ENCODE measurements at regions not wholly inside any gene's neighbourhood (a gene's known extent, or its start where the extent isn't known, plus 50 kb on each side); places are given as distances from the start of the nearest gene placed in this dataset.

- ChIA-PET CTCF (no interaction called here), POLR2A (ENCODE audit: low non-redundant PET) (no interaction called here)
- H3K27ac ChIP-seq (ENCODE audit: low read depth, low read length, poor library complexity, severe bottlenecking): no peak overlapping the region
- H3K36me3 ChIP-seq (ENCODE audit: insufficient read depth, low read length, poor library complexity, severe bottlenecking): no peaks in the 10 kb centered on the region
- no peaks in the 10 kb centered on the region for H3K27me3 ChIP-seq (replicated peaks; ENCODE audit: insufficient read depth, low read depth, low read length, poor library complexity)
- DNase-seq (ENCODE audit: low spot score): no peak
- H3K4me1 ChIP-seq (ENCODE audit: insufficient read depth, low read length, poor library complexity, severe bottlenecking): no peaks in the 10 kb centered on the region
- no peak for TF ChIP-seq CTCF (conservative IDR thresholded peaks at IDR 0.05; ENCODE audit: low read depth, low read length)
- no peak for TF ChIP-seq EZH2 (IDR thresholded peaks at IDR 0.05; ENCODE audit: borderline replicate concordance, low read depth, low read length, poor library complexity, severe bottlenecking)
- intact Hi-C loops (cut with micrococcal nuclease; ENCODE audit: unreplicated experiment): no loop called here
- no peaks in the 10 kb centered on the region for H3K9me3 ChIP-seq (ENCODE audit: low read depth, low read length, poor library complexity, severe bottlenecking)
- no TSS peak for BruUV-seq (replicated peaks)
- H3K4me3 ChIP-seq (ENCODE audit: low read depth, low read length, poor library complexity, severe bottlenecking): no peak overlapping the region
Observed at GRCh38 chr2:144117086-144117485, 402.8 kb downstream of the ZEB2 start.

- H3K27me3 ChIP-seq (replicated peaks; ENCODE audit: insufficient read depth, low read depth, low read length, poor library complexity): no peaks in the 10 kb centered on the region
- H3K4me1 ChIP-seq (ENCODE audit: insufficient read depth, low read length, poor library complexity, severe bottlenecking): no peaks in the 10 kb centered on the region
- no peaks in the 10 kb centered on the region for H3K36me3 ChIP-seq (ENCODE audit: insufficient read depth, low read length, poor library complexity, severe bottlenecking)
- no peak overlapping the region for H3K27ac ChIP-seq (ENCODE audit: low read depth, low read length, poor library complexity, severe bottlenecking)
- no peaks in the 10 kb centered on the region for H3K9me3 ChIP-seq (ENCODE audit: low read depth, low read length, poor library complexity, severe bottlenecking)
- no peak overlapping the region for H3K4me3 ChIP-seq (ENCODE audit: low read depth, low read length, poor library complexity, severe bottlenecking)
- BruUV-seq (replicated peaks): no TSS peak
- no peak for DNase-seq (ENCODE audit: low spot score)
- TF ChIP-seq CTCF (conservative IDR thresholded peaks at IDR 0.05; ENCODE audit: low read depth, low read length): no peak
- no peak for TF ChIP-seq EZH2 (IDR thresholded peaks at IDR 0.05; ENCODE audit: borderline replicate concordance, low read depth, low read length, poor library complexity, severe bottlenecking)
- CTCF ChIA-PET: no interaction called here
- intact Hi-C loops (cut with micrococcal nuclease; ENCODE audit: unreplicated experiment): no loop called here
- POLR2A ChIA-PET (ENCODE audit: low non-redundant PET): no interaction called here
Observed at GRCh38 chr2:144115739-144116291, 404.1 kb downstream of the ZEB2 start.

- Histone ChIP-seq H3K36me3 (ENCODE audit: insufficient read depth, low read length, poor library complexity, severe bottlenecking) (no peaks in the 10 kb centered on the region), H3K4me3 (ENCODE audit: low read depth, low read length, poor library complexity, severe bottlenecking) (no peak overlapping the region), H3K27me3 (replicated peaks; ENCODE audit: insufficient read depth, low read depth, low read length, poor library complexity) (no peaks in the 10 kb centered on the region), H3K27ac (ENCODE audit: low read depth, low read length, poor library complexity, severe bottlenecking) (no peak overlapping the region), H3K9me3 (ENCODE audit: low read depth, low read length, poor library complexity, severe bottlenecking) (no peaks in the 10 kb centered on the region), H3K4me1 (ENCODE audit: insufficient read depth, low read length, poor library complexity, severe bottlenecking) (no peaks in the 10 kb centered on the region)
- DNase-seq (ENCODE audit: low spot score): no peak
- CTCF ChIA-PET: no interaction called here
- TF ChIP-seq CTCF (conservative IDR thresholded peaks at IDR 0.05; ENCODE audit: low read depth, low read length): no peak
- no TSS peak for BruUV-seq (replicated peaks)
- POLR2A ChIA-PET (ENCODE audit: low non-redundant PET): no interaction called here
- intact Hi-C loops (cut with micrococcal nuclease; ENCODE audit: unreplicated experiment): no loop called here
Observed at GRCh38 chr2:144114760-144115159, 405.2 kb downstream of the ZEB2 start.
